Activated T-helper 17 cell treated with anti-CD3 and anti-CD28 coated beads, Interleukin-2, amount 50 U/mL, for 72 hours (primary cell): ENCODE measurements at regions not wholly inside any gene's neighbourhood (a gene's known extent, or its start where the extent isn't known, plus 50 kb on each side); places are given as distances from the start of the nearest gene placed in this dataset.
A peak's percentile ranks its signal among the peaks of the same experiment; 100 is the strongest.

ENCODE experiments used
- ATAC-seq: fragments of 150-1000 bp; cut with Tn5 transposase; replicated peaks from 2 replicates; pipeline ENCODE4 v1.10.0; 2021; ENCODE audit warnings: mild to moderate bottlenecking, moderate library complexity
- H3K27ac Mint-ChIP-seq: one replicate; pipeline ENCODE4 v1.8.0; 2022; ENCODE audit warnings: mixed read lengths
- H3K27me3 Mint-ChIP-seq: one replicate; pipeline ENCODE4 v1.8.0; 2022; ENCODE audit warnings: mixed read lengths
- H3K36me3 Mint-ChIP-seq: one replicate; pipeline ENCODE4 v1.8.0; 2022; ENCODE audit warnings: low read depth, mild to moderate bottlenecking, mixed read lengths
- H3K4me1 Mint-ChIP-seq: one replicate; pipeline ENCODE4 v1.8.0; 2022; ENCODE audit warnings: mixed read lengths
- H3K4me3 Mint-ChIP-seq: one replicate; pipeline ENCODE4 v1.8.0; 2022; ENCODE audit warnings: mild to moderate bottlenecking, mixed read lengths
- H3K9me3 Mint-ChIP-seq: one replicate; pipeline ENCODE4 v1.8.0; 2022; ENCODE audit warnings: mixed read lengths

GRCh38 chr13:44242766-44243165 is 130.9 kb upstream of the SERP2 start:
- no peaks in the 10 kb centered on the region for H3K4me1 Mint-ChIP-seq
- H3K36me3 Mint-ChIP-seq = no peaks in the 10 kb centered on the region
- H3K27ac Mint-ChIP-seq = no peak overlapping the region

GRCh38 chr13:44243198-44243857 is 130.3 kb upstream of the SERP2 start:
- no peak overlapping the region for H3K27ac Mint-ChIP-seq
- no peak overlapping the region for H3K4me3 Mint-ChIP-seq
- peak; percentile 29 for ATAC-seq
- H3K9me3 Mint-ChIP-seq = no peaks in the 10 kb centered on the region
- no peaks in the 10 kb centered on the region for H3K4me1 Mint-ChIP-seq
- no peaks in the 10 kb centered on the region for H3K36me3 Mint-ChIP-seq
- H3K27me3 Mint-ChIP-seq = peaks cover 9% of the 10 kb centered on the region

More at GRCh38 chr13:44242766-44243165, 130.9 kb upstream of the SERP2 start:
- Mint-ChIP-seq H3K4me3 (no peak overlapping the region), H3K27me3 (peaks cover 9% of the 10 kb centered on the region), H3K9me3 (no peaks in the 10 kb centered on the region)
- no peak for ATAC-seq

GRCh38 chr13:44244288-44244687 is 129.3 kb upstream of the SERP2 start:
- Mint-ChIP-seq H3K27me3 (peaks cover 9% of the 10 kb centered on the region), H3K4me1 (no peaks in the 10 kb centered on the region), H3K27ac (no peak overlapping the region), H3K4me3 (no peak overlapping the region), H3K36me3 (no peaks in the 10 kb centered on the region), H3K9me3 (no peaks in the 10 kb centered on the region)
- no peak for ATAC-seq

- no peak overlapping the region for H3K4me3 Mint-ChIP-seq
Measured at GRCh38 chr13:44249431-44249836, 124.2 kb upstream of the SERP2 start.

GRCh38 chr13:44252938-44253337 is 120.7 kb upstream of the SERP2 start:
- H3K4me1 Mint-ChIP-seq = no peaks in the 10 kb centered on the region
- no peaks in the 10 kb centered on the region for H3K27me3 Mint-ChIP-seq
- H3K27ac Mint-ChIP-seq = no peak overlapping the region
- ATAC-seq = no peak
- no peaks in the 10 kb centered on the region for H3K36me3 Mint-ChIP-seq
- no peak overlapping the region for H3K4me3 Mint-ChIP-seq
- no peaks in the 10 kb centered on the region for H3K9me3 Mint-ChIP-seq

More at GRCh38 chr13:44249431-44249836, 124.2 kb upstream of the SERP2 start:
- no peaks in the 10 kb centered on the region for H3K27me3 Mint-ChIP-seq
- no peaks in the 10 kb centered on the region for H3K4me1 Mint-ChIP-seq
- H3K27ac Mint-ChIP-seq = no peak overlapping the region
- no peaks in the 10 kb centered on the region for H3K36me3 Mint-ChIP-seq
- ATAC-seq = no peak
- H3K9me3 Mint-ChIP-seq = no peaks in the 10 kb centered on the region

- no peak overlapping the region for H3K27ac Mint-ChIP-seq
- H3K4me3 Mint-ChIP-seq = no peak overlapping the region
- H3K9me3 Mint-ChIP-seq = no peaks in the 10 kb centered on the region
- no peaks in the 10 kb centered on the region for H3K36me3 Mint-ChIP-seq
- H3K27me3 Mint-ChIP-seq = no peaks in the 10 kb centered on the region
- ATAC-seq = no peak
- H3K4me1 Mint-ChIP-seq = peaks cover 6% of the 10 kb centered on the region
Measured at GRCh38 chr13:44255771-44256364, 117.8 kb upstream of the SERP2 start.

GRCh38 chr13:44257796-44258195 is 115.8 kb upstream of the SERP2 start:
- Mint-ChIP-seq H3K27ac (no peak overlapping the region), H3K36me3 (no peaks in the 10 kb centered on the region), H3K4me1 (peaks cover 6% of the 10 kb centered on the region), H3K4me3 (no peak overlapping the region), H3K9me3 (no peaks in the 10 kb centered on the region), H3K27me3 (no peaks in the 10 kb centered on the region)
- ATAC-seq = no peak

- Mint-ChIP-seq H3K9me3 (no peaks in the 10 kb centered on the region), H3K36me3 (no peaks in the 10 kb centered on the region), H3K27me3 (no peaks in the 10 kb centered on the region), H3K4me1 (peaks cover 6% of the 10 kb centered on the region), H3K27ac (peak overlapping the region; percentile 75), H3K4me3 (peak overlapping the region; percentile 66)
- peak; percentile 88 for ATAC-seq
Measured at GRCh38 chr13:44259045-44260027, 114.3 kb upstream of the SERP2 start.

- H3K4me3 Mint-ChIP-seq = no peak overlapping the region
- H3K4me1 Mint-ChIP-seq = peaks cover 6% of the 10 kb centered on the region
- H3K27me3 Mint-ChIP-seq = peaks cover 4% of the 10 kb centered on the region
- H3K36me3 Mint-ChIP-seq = no peaks in the 10 kb centered on the region
- H3K27ac Mint-ChIP-seq = no peak overlapping the region
- no peak for ATAC-seq
- no peaks in the 10 kb centered on the region for H3K9me3 Mint-ChIP-seq
Measured at GRCh38 chr13:44260336-44260735, 113.3 kb upstream of the SERP2 start.

GRCh38 chr13:44263751-44264620 is 109.6 kb upstream of the SERP2 start:
- H3K9me3 Mint-ChIP-seq = no peaks in the 10 kb centered on the region
- H3K36me3 Mint-ChIP-seq = no peaks in the 10 kb centered on the region
- H3K27me3 Mint-ChIP-seq = peaks cover 14% of the 10 kb centered on the region
- no peak overlapping the region for H3K27ac Mint-ChIP-seq
- H3K4me3 Mint-ChIP-seq = no peak overlapping the region
- ATAC-seq = no peak
- peaks cover 5% of the 10 kb centered on the region for H3K4me1 Mint-ChIP-seq

- peaks cover 14% of the 10 kb centered on the region for H3K27me3 Mint-ChIP-seq
- H3K36me3 Mint-ChIP-seq = no peaks in the 10 kb centered on the region
- no peaks in the 10 kb centered on the region for H3K4me1 Mint-ChIP-seq
- ATAC-seq = no peak
- no peak overlapping the region for H3K4me3 Mint-ChIP-seq
- H3K27ac Mint-ChIP-seq = no peak overlapping the region
- no peaks in the 10 kb centered on the region for H3K9me3 Mint-ChIP-seq
Measured at GRCh38 chr13:44266305-44266704, 107.3 kb upstream of the SERP2 start.

GRCh38 chr13:44266772-44267171 is 106.9 kb upstream of the SERP2 start:
- Mint-ChIP-seq H3K4me1 (no peaks in the 10 kb centered on the region), H3K36me3 (no peaks in the 10 kb centered on the region), H3K27me3 (peaks cover 14% of the 10 kb centered on the region)

GRCh38 chr13:44267203-44267602 is 106.4 kb upstream of the SERP2 start:
- Mint-ChIP-seq H3K27ac (no peak overlapping the region), H3K27me3 (peaks cover 14% of the 10 kb centered on the region), H3K4me3 (no peak overlapping the region), H3K9me3 (no peaks in the 10 kb centered on the region), H3K4me1 (no peaks in the 10 kb centered on the region), H3K36me3 (no peaks in the 10 kb centered on the region)
- no peak for ATAC-seq

More at GRCh38 chr13:44266772-44267171, 106.9 kb upstream of the SERP2 start:
- ATAC-seq = no peak
- Mint-ChIP-seq H3K4me3 (no peak overlapping the region), H3K9me3 (no peaks in the 10 kb centered on the region), H3K27ac (no peak overlapping the region)

- Mint-ChIP-seq H3K36me3 (no peaks in the 10 kb centered on the region), H3K4me3 (no peak overlapping the region), H3K4me1 (no peaks in the 10 kb centered on the region), H3K27ac (no peak overlapping the region), H3K27me3 (peaks cover 14% of the 10 kb centered on the region), H3K9me3 (no peaks in the 10 kb centered on the region)
- no peak for ATAC-seq
Measured at GRCh38 chr13:44267980-44268379, 105.6 kb upstream of the SERP2 start.
